HCT116 (cell line): ENCODE measurements at regions not wholly inside any gene's neighbourhood (a gene's known extent, or its start where the extent isn't known, plus 50 kb on each side); places are given as distances from the start of the nearest gene placed in this dataset.

Experiments used
- ATAC-seq: fragments of 200-7000 bp; cut with Tn5 transposase; 2 replicates; pipeline ENCODE4 v1.9.1; 2020; ENCODE audit warnings: mild to moderate bottlenecking, moderate library complexity
- BruUV-seq: library from RNA; stranded (reverse); fragments of 400-500 nt; replicated peaks from 2 replicates; lab custom pipeline; 2021; lab: Mats Ljungman, UMichigan
- CTCF ChIA-PET: fragments of 300-600 bp; sonication (Branson Sonifier 250); formaldehyde crosslinking; loops from one replicate; lab custom pipeline; 2021; ENCODE audit warnings: antibody characterized with exemption; lab: Charles Lee
- POLR2A ChIA-PET: fragments of 300-600, 350-600 bp; sonication (Branson Sonifier 250); formaldehyde crosslinking; loops from one replicate; lab custom pipeline; 2021; ENCODE audit warnings: antibody characterized with exemption; lab: Charles Lee
- RAD21 ChIA-PET, 2 experiments: fragments of 300-600 bp; sonication (Branson Sonifier 250); formaldehyde crosslinking; loops; one replicate each; lab custom pipeline; 2023; ENCODE audit warnings: low total read pairs in 2 of 2; ENCODE audit not compliant: uncharacterized antibody in 2 of 2, unreplicated experiment in 2 of 2, low non-redundant PET in 1 of 2; lab: Charles Lee
- DNase-seq: peaks from one replicate; pipeline ENCODE4 v3.0.0-alpha.2; 2010; ENCODE audit warnings: low read depth, low spot score
- H2AFZ ChIP-seq: fragments of 200-600 bp; shearing (Covaris generic), sonication (generic); 2 replicates; pipeline ENCODE4 v1.6.1; 2017; ENCODE audit warnings: low read depth, mixed run types, mixed read lengths, antibody characterized with exemption, low read length; ENCODE audit not compliant: poor library complexity, severe bottlenecking
- H3K27ac ChIP-seq: 2 replicates; pipeline ENCODE4 v1.5.1; 2012; ENCODE audit warnings: low read depth, low read length
- H3K27me3 ChIP-seq: fragments of 200-600 bp; sonication (generic); 2 replicates; pipeline ENCODE4 v1.6.1; 2016; ENCODE audit warnings: mixed run types, low read length, mixed read lengths; ENCODE audit not compliant: insufficient read depth
- H3K36me3 ChIP-seq, 2 experiments: fragments of 200-500 bp in 1 of 2; fragments of 200-600 bp in 1 of 2; sonication (Bioruptor generic) in 1 of 2; sonication (generic) in 1 of 2; 2 replicates each; pipeline versions ENCODE4 v1.5.1 to v1.6.1; 2014 to 2016; ENCODE audit warnings: low read length in 2 of 2, inconsistent platforms in 1 of 2, mixed read lengths in 1 of 2, mixed run types in 1 of 2; ENCODE audit not compliant: insufficient read depth in 2 of 2, control insufficient read depth in 1 of 2
- H3K4me1 ChIP-seq, 2 experiments: fragments of 200-600 bp in 1 of 2; sonication (generic) in 1 of 2; 2 replicates each; pipeline versions ENCODE4 v1.5.1 to v1.6.1; 2012 to 2017; ENCODE audit warnings: low read length in 2 of 2, inconsistent platforms in 1 of 2, mild to moderate bottlenecking in 1 of 2, mixed read lengths in 1 of 2, mixed run types in 1 of 2, moderate library complexity in 1 of 2; ENCODE audit not compliant: insufficient read depth in 2 of 2, control insufficient read depth in 1 of 2
- H3K4me2 ChIP-seq: fragments of 200-600 bp; sonication (generic); 2 replicates; pipeline ENCODE4 v1.6.1; 2017; ENCODE audit warnings: mixed run types, low read length, mixed read lengths
- H3K4me3 ChIP-seq, 2 experiments: fragments of 200-600 bp in 1 of 2; sonication (generic) in 1 of 2; replicated peaks in 1 of 2; 2 replicates each; pipeline ENCODE4 v1.5.1; 2011 to 2016; ENCODE audit warnings: low read length in 2 of 2, control low read depth in 1 of 2, low read depth in 1 of 2, mild to moderate bottlenecking in 1 of 2, mixed read lengths in 1 of 2, mixed run types in 1 of 2
- H3K79me2 ChIP-seq: fragments of 200-600 bp; sonication (generic); 2 replicates; pipeline ENCODE4 v1.6.1; 2017; ENCODE audit warnings: mild to moderate bottlenecking, mixed run types, low read length, moderate library complexity, mixed read lengths; ENCODE audit not compliant: insufficient read depth
- H3K9ac ChIP-seq: fragments of 200-600 bp; sonication (generic); 2 replicates; pipeline ENCODE4 v1.6.1; 2016; ENCODE audit warnings: low read length, mixed read lengths
- H3K9me2 ChIP-seq: fragments of 200-600 bp; sonication (generic), shearing (Covaris generic); 2 replicates; pipeline ENCODE4 v1.6.1; 2017; ENCODE audit warnings: mixed run types, mild to moderate bottlenecking, moderate library complexity; ENCODE audit not compliant: insufficient read depth
- H3K9me3 ChIP-seq, 2 experiments: fragments of 200-500 bp in 1 of 2; fragments of 200-600 bp in 1 of 2; sonication (Bioruptor generic) in 1 of 2; sonication (generic) in 1 of 2; 2 replicates each; pipeline ENCODE4 v1.6.1; 2014 to 2017; ENCODE audit warnings: low read length in 2 of 2, mixed read lengths in 2 of 2, inconsistent platforms in 1 of 2, low read depth in 1 of 2, mild to moderate bottlenecking in 1 of 2, mixed run types in 1 of 2, moderate library complexity in 1 of 2; ENCODE audit not compliant: control insufficient read depth in 1 of 2, insufficient read depth in 1 of 2
- H4K20me1 ChIP-seq: fragments of 200-600 bp; sonication (generic), shearing (Covaris generic); 2 replicates; pipeline ENCODE4 v1.6.1; 2017; ENCODE audit warnings: mixed run types, mild to moderate bottlenecking, moderate library complexity; ENCODE audit not compliant: insufficient read depth
- CEBPB ChIP-seq: IDR thresholded peaks from 2 replicates; pipeline ENCODE4 v1.6.1; 2012; ENCODE audit warnings: low read depth
- CTCF ChIP-seq, 3 experiments: fragments of 200-600 bp in 1 of 3; sonication (generic) in 1 of 3; IDR thresholded peaks in 2 of 3; conservative IDR thresholded peaks in 1 of 3; 2 replicates each; pipeline ENCODE4 v1.5.1; 2012 to 2017; ENCODE audit warnings: low read depth in 2 of 3, low read length in 2 of 3, antibody characterized with exemption in 1 of 3, borderline replicate concordance in 1 of 3, control low read depth in 1 of 3, mild to moderate bottlenecking in 1 of 3, mixed read lengths in 1 of 3, mixed run types in 1 of 3, moderate library complexity in 1 of 3; ENCODE audit not compliant: insufficient read depth in 1 of 3
- EGR1 ChIP-seq: IDR thresholded peaks from 2 replicates; pipeline ENCODE4 v1.6.1; 2012; ENCODE audit warnings: low read depth
- ELF1 ChIP-seq: IDR thresholded peaks from 2 replicates; pipeline ENCODE4 v1.6.1; 2012; ENCODE audit warnings: low read depth, borderline replicate concordance
- EZH2 ChIP-seq: fragments of 200-600 bp; sonication (generic); IDR thresholded peaks from 2 replicates; pipeline ENCODE4 v1.6.1; 2017; ENCODE audit warnings: antibody characterized with exemption, mixed run types
- EZH2phosphoT487 ChIP-seq: fragments of 200-600 bp; IDR thresholded peaks from 2 replicates; pipeline ENCODE4 v1.6.1; 2018; ENCODE audit warnings: antibody characterized with exemption, borderline replicate concordance
- FOSL1 ChIP-seq: IDR thresholded peaks from 2 replicates; pipeline ENCODE4 v1.6.1; 2012; ENCODE audit warnings: low read depth
- JUND ChIP-seq: IDR thresholded peaks from 2 replicates; pipeline ENCODE4 v1.6.1; 2012
- MAX ChIP-seq: IDR thresholded peaks from 2 replicates; pipeline ENCODE4 v1.6.1; 2012
- POLR2A ChIP-seq: IDR thresholded peaks from 2 replicates; pipeline ENCODE4 v1.7.0; 2011; ENCODE audit warnings: borderline replicate concordance; ENCODE audit not compliant: insufficient read depth, insufficient read length; ENCODE audit errors: extremely low read depth
- RAD21 ChIP-seq: IDR thresholded peaks from 2 replicates; pipeline ENCODE4 v1.6.1; 2012; ENCODE audit warnings: low read depth, mild to moderate bottlenecking
- SIN3A ChIP-seq: IDR thresholded peaks from 2 replicates; pipeline ENCODE4 v1.6.1; 2012; ENCODE audit warnings: low read depth
- SP1 ChIP-seq: IDR thresholded peaks from 2 replicates; pipeline ENCODE4 v1.6.1; 2012; ENCODE audit warnings: low read depth
- SRF ChIP-seq: IDR thresholded peaks from 2 replicates; pipeline ENCODE4 v1.6.1; 2012; ENCODE audit warnings: low read depth
- TCF7L2 ChIP-seq: IDR thresholded peaks from 2 replicates; pipeline ENCODE4 v1.7.0; 2011; ENCODE audit warnings: borderline replicate concordance, inconsistent platforms; ENCODE audit not compliant: insufficient read depth, insufficient read length; ENCODE audit errors: extremely low read depth
- YY1 ChIP-seq: IDR thresholded peaks from 2 replicates; pipeline ENCODE4 v1.6.1; 2011; ENCODE audit warnings: low read length, low read depth, moderate library complexity, mild to moderate bottlenecking; ENCODE audit not compliant: insufficient replicate concordance; ENCODE audit errors: extremely low read depth
- ZNF274 ChIP-seq: fragments of 200-500 bp; sonication (Bioruptor generic); IDR thresholded peaks from 2 replicates; pipeline ENCODE4 v1.6.1; 2014; ENCODE audit warnings: mild to moderate bottlenecking, low read depth, low read length, inconsistent platforms
- intact Hi-C: fragments of 100-400 bp; cut with micrococcal nuclease; formaldehyde crosslinking; loops from 2 replicates; pipeline ENCODE4 v1.10.0; 2022
- TF ChIP-seq, protein P1 (sequence below): IDR thresholded peaks from 2 replicates; pipeline ENCODE4 v1.6.1; 2012
- TF ChIP-seq, protein P2 (sequence below): IDR thresholded peaks from 2 replicates; pipeline ENCODE4 v1.6.1; 2011; ENCODE audit warnings: mild to moderate bottlenecking, low read length, moderate library complexity; ENCODE audit not compliant: insufficient replicate concordance; ENCODE audit errors: extremely low read depth

DNA sequence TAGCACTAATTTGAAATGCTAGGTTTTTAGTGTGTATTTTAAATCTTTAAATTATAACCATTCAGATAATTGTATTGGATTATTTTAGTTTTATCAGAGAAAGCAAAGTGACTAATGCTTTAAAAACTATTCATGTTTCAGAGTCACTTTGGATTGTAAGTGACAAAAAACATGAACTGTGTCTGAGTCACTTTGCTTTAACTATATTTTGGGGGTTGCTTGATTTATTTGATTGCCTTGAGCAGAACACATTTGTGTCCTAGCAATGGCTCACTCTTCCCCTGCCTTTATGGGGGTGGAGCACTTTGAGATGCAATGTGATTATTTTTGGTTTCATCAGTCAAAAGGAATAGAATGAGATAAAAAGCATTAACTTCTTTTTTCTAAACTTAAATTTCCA lies 188.4 kb upstream of the ARX start (continued):
- no peak for TF ChIP-seq MAX
- no peak for TF ChIP-seq RAD21
- TF ChIP-seq CTCF (IDR thresholded peaks at IDR 0.05 in 2 of 3, conservative IDR thresholded peaks at IDR 0.05 in 1 of 3; ENCODE audit: borderline replicate concordance in 1 of 3, insufficient read depth in 1 of 3, low read depth in 2 of 3, low read length in 2 of 3): no peak
- no peak for TF ChIP-seq ELF1
- TF ChIP-seq SIN3A: no peak

- Histone ChIP-seq H3K4me3 (no peak overlapping the region), H3K27ac (no peak overlapping the region), H3K9me2 (no peaks in the 10 kb centered on the region), H3K4me1 (no peaks in the 10 kb centered on the region), H3K36me3 (no peaks in the 10 kb centered on the region), H2AFZ (no peak overlapping the region), H3K79me2 (no peaks in the 10 kb centered on the region), H3K9me3 (no peaks in the 10 kb centered on the region), H3K27me3 (no peaks in the 10 kb centered on the region), H3K9ac (no peak overlapping the region), H4K20me1 (no peaks in the 10 kb centered on the region), H3K4me2 (no peak overlapping the region)
- intact Hi-C loops: no loop called here
- DNase-seq (no peak), ATAC-seq (no peak)
- TF ChIP-seq YY1 (no peak), CTCF (IDR thresholded peaks at IDR 0.05 in 2 of 3, conservative IDR thresholded peaks at IDR 0.05 in 1 of 3; ENCODE audit: borderline replicate concordance in 1 of 3, insufficient read depth in 1 of 3, low read depth in 2 of 3, low read length in 2 of 3) (no peak), CEBPB (no peak), SRF (no peak), POLR2A (no peak), ZNF274 (no peak), SP1 (no peak), FOSL1 (no peak), EZH2phosphoT487 (no peak), ELF1 (no peak), TCF7L2 (no peak), SIN3A (no peak), RAD21 (no peak), MAX (no peak), EGR1 (no peak), JUND (no peak), EZH2 (no peak)
- TF ChIP-seq, protein P1, sequence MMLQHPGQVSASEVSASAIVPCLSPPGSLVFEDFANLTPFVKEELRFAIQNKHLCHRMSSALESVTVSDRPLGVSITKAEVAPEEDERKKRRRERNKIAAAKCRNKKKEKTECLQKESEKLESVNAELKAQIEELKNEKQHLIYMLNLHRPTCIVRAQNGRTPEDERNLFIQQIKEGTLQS: no peak
- TF ChIP-seq, protein P2, sequence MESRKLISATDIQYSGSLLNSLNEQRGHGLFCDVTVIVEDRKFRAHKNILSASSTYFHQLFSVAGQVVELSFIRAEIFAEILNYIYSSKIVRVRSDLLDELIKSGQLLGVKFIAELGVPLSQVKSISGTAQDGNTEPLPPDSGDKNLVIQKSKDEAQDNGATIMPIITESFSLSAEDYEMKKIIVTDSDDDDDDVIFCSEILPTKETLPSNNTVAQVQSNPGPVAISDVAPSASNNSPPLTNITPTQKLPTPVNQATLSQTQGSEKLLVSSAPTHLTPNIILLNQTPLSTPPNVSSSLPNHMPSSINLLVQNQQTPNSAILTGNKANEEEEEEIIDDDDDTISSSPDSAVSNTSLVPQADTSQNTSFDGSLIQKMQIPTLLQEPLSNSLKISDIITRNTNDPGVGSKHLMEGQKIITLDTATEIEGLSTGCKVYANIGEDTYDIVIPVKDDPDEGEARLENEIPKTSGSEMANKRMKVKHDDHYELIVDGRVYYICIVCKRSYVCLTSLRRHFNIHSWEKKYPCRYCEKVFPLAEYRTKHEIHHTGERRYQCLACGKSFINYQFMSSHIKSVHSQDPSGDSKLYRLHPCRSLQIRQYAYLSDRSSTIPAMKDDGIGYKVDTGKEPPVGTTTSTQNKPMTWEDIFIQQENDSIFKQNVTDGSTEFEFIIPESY: no peak
- POLR2A ChIA-PET: no interaction called here
- CTCF ChIA-PET: no interaction called here
- no TSS peak for BruUV-seq
- RAD21 ChIA-PET: no interaction called here
Observed at GRCh38 chrX:25202827-25203226, 187.1 kb upstream of the ARX start.
